ENCODE measurements at regions not wholly inside any gene's neighbourhood (a gene's known extent, or its start where the extent isn't known, plus 50 kb on each side); places are given as distances from the start of the nearest gene placed in this dataset.

GRCh38 chr4:134327274-134328122, 125.9 kb upstream of the PABPC4L start:
- DNase-seq (ENCODE audit: low read depth), result no peak
- no peak for TF ChIP-seq CTCF (IDR thresholded peaks at IDR 0.05; ENCODE audit: low read depth, low read length, missing control alignments)
- no peak overlapping the region for H3K4me3 ChIP-seq (ENCODE audit: low read depth, low read length)
- in situ Hi-C loops (cut with HindIII; ENCODE audit: low sequenced_read_pairs), result no loop called here

GRCh38 chr4:134326866-134327265, 125.3 kb upstream of the PABPC4L start:
- in situ Hi-C loops (cut with HindIII; ENCODE audit: low sequenced_read_pairs), result no loop called here
- no peak for DNase-seq (ENCODE audit: low read depth)
- H3K4me3 ChIP-seq (ENCODE audit: low read depth, low read length), result no peak overlapping the region
- no peak for TF ChIP-seq CTCF (IDR thresholded peaks at IDR 0.05; ENCODE audit: low read depth, low read length, missing control alignments)

- in situ Hi-C loops (cut with HindIII; ENCODE audit: low sequenced_read_pairs), result no loop called here
- TF ChIP-seq CTCF (IDR thresholded peaks at IDR 0.05; ENCODE audit: low read depth, low read length, missing control alignments), result no peak
- H3K4me3 ChIP-seq (ENCODE audit: low read depth, low read length), result no peak overlapping the region
- no peak for DNase-seq (ENCODE audit: low read depth)
These were observed 122.6 kb upstream of the PABPC4L start for GRCh38 chr4:134324179-134324578.

- TF ChIP-seq CTCF (IDR thresholded peaks at IDR 0.05; ENCODE audit: low read depth, low read length, missing control alignments), result no peak
- DNase-seq (ENCODE audit: low read depth), result no peak
- no peak overlapping the region for H3K4me3 ChIP-seq (ENCODE audit: low read depth, low read length)
- in situ Hi-C loops (cut with HindIII; ENCODE audit: low sequenced_read_pairs), result no loop called here
These were observed 118.5 kb upstream of the PABPC4L start for GRCh38 chr4:134320048-134320447.

DNA sequence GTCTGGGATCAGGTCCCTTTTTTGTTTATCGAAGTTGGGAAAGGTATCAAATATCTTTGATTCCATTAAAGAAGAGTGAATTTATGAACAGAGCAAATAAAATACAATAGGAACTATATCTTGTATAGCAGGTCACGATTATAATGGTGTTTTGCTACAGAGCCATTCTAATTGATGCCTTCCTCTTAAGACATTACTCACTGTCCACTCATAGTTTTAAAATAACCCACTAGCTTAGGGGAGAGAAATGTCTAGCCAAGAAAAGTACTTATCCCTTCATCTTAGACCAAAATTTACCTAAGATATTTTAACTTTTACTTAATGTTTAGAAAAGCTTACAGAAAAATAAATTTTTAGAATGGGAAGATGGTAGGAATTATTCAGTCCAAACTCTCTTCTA, 112.0 kb upstream of the PABPC4L start:
- no peak for DNase-seq (ENCODE audit: low read depth)

GRCh38 chr4:134309715-134310114, 108.1 kb upstream of the PABPC4L start:
- H3K4me3 ChIP-seq (ENCODE audit: low read depth, low read length), result no peak overlapping the region
- no peak for DNase-seq (ENCODE audit: low read depth)
- TF ChIP-seq CTCF (IDR thresholded peaks at IDR 0.05; ENCODE audit: low read depth, low read length, missing control alignments), result no peak
- in situ Hi-C loops (cut with HindIII; ENCODE audit: low sequenced_read_pairs), result no loop called here

More for the DNA sequence above, 112.0 kb upstream of the PABPC4L start:
- in situ Hi-C loops (cut with HindIII; ENCODE audit: low sequenced_read_pairs), result no loop called here
- no peak overlapping the region for H3K4me3 ChIP-seq (ENCODE audit: low read depth, low read length)
- no peak for TF ChIP-seq CTCF (IDR thresholded peaks at IDR 0.05; ENCODE audit: low read depth, low read length, missing control alignments)
